PC-9 (cell line): ENCODE measurements at regions not wholly inside any gene's neighbourhood (a gene's known extent, or its start where the extent isn't known, plus 50 kb on each side); places are given as distances from the start of the nearest gene placed in this dataset.

ENCODE experiments used
- EZH2 ChIP-seq: fragments of 200-600 bp; sonication (generic); IDR thresholded peaks from 2 replicates; pipeline ENCODE4 v1.8.0; 2017; ENCODE audit warnings: antibody characterized with exemption, low read depth
- TF ChIP-seq, protein P1 (sequence below): fragments of 200-600 bp; sonication (generic); conservative IDR thresholded peaks from 2 replicates; pipeline ENCODE4 v1.6.1; 2017; ENCODE audit warnings: mixed run types, antibody characterized with exemption, mild to moderate bottlenecking, moderate library complexity

DNA sequence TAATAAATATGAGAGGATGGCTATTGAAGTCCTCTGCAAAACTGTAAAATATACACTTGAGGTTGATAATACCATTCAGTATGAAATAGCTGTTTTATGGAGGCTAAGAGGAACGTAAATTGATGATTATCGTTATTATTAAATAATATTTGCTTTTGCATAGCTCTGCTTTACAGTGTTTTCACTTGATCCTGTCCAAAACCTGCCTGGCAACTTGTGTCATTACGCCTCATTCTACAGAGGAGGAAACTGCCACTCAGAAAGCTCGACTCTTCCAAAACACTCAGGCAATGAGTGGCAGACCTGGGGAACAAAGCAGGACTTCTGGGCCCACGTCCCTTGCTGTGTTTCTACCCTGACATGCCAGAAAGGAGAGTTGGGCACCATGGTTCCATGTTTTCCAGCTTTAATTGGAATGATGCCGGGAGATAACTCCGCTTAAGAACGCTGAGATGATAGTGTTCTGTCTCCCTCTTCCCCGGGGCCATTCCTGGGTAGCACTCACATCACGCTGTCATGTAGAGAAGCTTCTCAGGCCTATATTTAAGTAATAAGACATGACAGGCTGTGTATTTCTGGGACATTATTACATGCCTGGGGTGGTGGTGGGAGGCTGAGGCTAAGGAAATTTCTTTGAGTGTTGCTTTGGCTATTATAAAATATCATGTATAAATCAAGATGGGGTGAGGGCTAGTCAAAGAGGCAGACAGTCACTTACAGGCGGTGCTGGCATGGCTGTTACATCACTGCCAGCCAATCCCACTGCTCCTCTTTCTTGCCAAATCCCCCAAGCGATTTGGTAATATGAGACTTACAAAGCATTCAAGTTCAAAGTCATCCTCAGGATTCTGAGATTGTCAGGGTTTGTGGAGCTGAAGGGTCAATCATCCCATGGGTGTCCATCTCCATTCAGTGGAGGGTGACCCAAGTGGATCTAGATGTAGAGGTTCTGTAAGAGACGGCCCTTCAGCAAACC, 501.7 kb downstream of the INSC start:
- TF ChIP-seq, protein P1, sequence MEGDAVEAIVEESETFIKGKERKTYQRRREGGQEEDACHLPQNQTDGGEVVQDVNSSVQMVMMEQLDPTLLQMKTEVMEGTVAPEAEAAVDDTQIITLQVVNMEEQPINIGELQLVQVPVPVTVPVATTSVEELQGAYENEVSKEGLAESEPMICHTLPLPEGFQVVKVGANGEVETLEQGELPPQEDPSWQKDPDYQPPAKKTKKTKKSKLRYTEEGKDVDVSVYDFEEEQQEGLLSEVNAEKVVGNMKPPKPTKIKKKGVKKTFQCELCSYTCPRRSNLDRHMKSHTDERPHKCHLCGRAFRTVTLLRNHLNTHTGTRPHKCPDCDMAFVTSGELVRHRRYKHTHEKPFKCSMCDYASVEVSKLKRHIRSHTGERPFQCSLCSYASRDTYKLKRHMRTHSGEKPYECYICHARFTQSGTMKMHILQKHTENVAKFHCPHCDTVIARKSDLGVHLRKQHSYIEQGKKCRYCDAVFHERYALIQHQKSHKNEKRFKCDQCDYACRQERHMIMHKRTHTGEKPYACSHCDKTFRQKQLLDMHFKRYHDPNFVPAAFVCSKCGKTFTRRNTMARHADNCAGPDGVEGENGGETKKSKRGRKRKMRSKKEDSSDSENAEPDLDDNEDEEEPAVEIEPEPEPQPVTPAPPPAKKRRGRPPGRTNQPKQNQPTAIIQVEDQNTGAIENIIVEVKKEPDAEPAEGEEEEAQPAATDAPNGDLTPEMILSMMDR = no peak
- TF ChIP-seq EZH2 = no peak
